Stomach (tissue), 4 donors: ENCODE measurements at regions not wholly inside any gene's neighbourhood (a gene's known extent, or its start where the extent isn't known, plus 50 kb on each side); places are given as distances from the start of the nearest gene placed in this dataset.

ENCODE experiments used
- CTCF ChIP-seq, 7 experiments: fragments of 450-650 bp in 4 of 7; fragments of 200-600 bp in 3 of 7; sonication (generic) in 3 of 7; IDR thresholded peaks; one replicate each; pipeline ENCODE4 v1.5.1; 2016 to 2019; ENCODE audit warnings: antibody characterized with exemption in 7 of 7, control low read depth in 2 of 7, mild to moderate bottlenecking in 1 of 7
- POLR2AphosphoS5 ChIP-seq, 3 donors: sonication (generic); formaldehyde crosslinking; IDR thresholded peaks; one replicate each; pipeline ENCODE4 v1.6.1; 2016; ENCODE audit warnings: antibody characterized with exemption in 3 of 3

- TF ChIP-seq POLR2AphosphoS5 (IDR thresholded peaks at IDR 0.05) (no peak), CTCF (IDR thresholded peaks at IDR 0.05) (no peak)
Observed at GRCh38 chr18:73728657-73729056, 419.0 kb downstream of the FBXO15 start.
